HFF-Myc (cell line): ENCODE measurements at regions not wholly inside any gene's neighbourhood (a gene's known extent, or its start where the extent isn't known, plus 50 kb on each side); places are given as distances from the start of the nearest gene placed in this dataset.

Experiments
- DNase-seq: peaks from one replicate; pipeline ENCODE4 v3.0.0-alpha.2; 2011; ENCODE audit warnings: low read depth; ENCODE audit errors: extremely low read depth
- H3K4me3 ChIP-seq: replicated peaks from 2 replicates; pipeline ENCODE4 v1.5.1; 2011; ENCODE audit warnings: low read depth, mild to moderate bottlenecking, control low read depth, low read length
- TF ChIP-seq, protein P1 (sequence below): IDR thresholded peaks from 2 replicates; pipeline ENCODE4 v1.5.1; 2012; ENCODE audit warnings: mild to moderate bottlenecking, low read depth, low read length, control low read depth; ENCODE audit errors: missing control alignments

DNA sequence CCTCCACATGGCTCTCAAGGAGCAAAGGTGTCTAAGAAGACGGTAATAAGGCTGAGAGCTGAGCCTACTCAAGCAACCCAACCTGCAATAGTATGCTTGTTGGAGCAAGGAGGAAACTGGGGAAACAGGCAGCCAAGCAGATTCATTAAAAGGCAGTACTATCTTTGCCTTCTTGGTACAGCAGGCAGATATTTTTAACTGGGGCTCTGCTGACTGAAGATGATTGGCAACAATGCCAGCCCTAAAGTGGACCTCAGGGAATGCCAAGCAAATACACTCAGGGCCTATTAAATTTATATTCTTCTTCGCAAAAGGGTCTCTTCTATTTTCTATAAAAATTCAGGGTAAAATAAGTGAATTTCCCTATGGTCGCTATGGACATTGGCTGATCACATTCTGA, 109.4 kb upstream of the PCGF5 start:
- no peak for DNase-seq
- TF ChIP-seq, protein P1, sequence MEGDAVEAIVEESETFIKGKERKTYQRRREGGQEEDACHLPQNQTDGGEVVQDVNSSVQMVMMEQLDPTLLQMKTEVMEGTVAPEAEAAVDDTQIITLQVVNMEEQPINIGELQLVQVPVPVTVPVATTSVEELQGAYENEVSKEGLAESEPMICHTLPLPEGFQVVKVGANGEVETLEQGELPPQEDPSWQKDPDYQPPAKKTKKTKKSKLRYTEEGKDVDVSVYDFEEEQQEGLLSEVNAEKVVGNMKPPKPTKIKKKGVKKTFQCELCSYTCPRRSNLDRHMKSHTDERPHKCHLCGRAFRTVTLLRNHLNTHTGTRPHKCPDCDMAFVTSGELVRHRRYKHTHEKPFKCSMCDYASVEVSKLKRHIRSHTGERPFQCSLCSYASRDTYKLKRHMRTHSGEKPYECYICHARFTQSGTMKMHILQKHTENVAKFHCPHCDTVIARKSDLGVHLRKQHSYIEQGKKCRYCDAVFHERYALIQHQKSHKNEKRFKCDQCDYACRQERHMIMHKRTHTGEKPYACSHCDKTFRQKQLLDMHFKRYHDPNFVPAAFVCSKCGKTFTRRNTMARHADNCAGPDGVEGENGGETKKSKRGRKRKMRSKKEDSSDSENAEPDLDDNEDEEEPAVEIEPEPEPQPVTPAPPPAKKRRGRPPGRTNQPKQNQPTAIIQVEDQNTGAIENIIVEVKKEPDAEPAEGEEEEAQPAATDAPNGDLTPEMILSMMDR = no peak
- H3K4me3 ChIP-seq = no peak overlapping the region

DNA sequence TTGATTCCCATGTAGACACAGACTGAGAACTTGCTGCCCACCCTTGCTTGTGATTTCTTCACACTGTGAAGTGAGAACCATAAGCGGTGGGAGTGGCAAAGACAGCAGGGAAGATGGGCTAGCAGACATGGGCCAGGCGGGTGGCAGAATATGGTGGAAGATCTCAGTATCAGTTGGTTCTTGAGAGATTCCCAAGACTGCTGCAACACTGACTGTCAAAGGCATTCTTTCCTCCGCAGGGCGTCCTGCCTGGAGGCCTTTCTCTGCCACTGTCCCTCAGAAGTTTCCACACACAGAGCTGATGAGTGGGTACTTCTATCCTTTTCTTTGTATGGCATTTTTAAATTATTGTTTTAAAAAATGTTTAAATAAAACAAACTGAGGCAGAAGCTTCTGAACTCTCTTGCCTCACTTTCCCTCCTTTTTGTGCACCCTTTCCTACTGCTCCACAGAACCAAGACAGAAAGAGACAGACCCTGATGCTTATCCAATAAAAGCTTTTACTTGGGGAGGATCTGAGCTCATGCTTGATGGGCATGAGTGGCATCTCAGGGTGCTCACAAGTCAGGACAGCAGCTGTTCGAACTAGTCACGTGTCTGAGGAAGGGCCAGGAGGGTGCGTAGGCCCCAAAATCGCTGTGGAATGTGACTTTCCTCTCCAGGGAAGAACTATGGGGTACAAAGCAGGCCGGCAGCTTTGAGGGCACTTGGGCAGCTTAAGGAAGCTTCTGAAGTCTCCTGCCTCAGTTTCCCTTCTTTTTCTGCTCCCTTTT, 104.7 kb upstream of the PCGF5 start:
- DNase-seq = no peak
- TF ChIP-seq, protein P1 = no peak
- no peak overlapping the region for H3K4me3 ChIP-seq

DNA sequence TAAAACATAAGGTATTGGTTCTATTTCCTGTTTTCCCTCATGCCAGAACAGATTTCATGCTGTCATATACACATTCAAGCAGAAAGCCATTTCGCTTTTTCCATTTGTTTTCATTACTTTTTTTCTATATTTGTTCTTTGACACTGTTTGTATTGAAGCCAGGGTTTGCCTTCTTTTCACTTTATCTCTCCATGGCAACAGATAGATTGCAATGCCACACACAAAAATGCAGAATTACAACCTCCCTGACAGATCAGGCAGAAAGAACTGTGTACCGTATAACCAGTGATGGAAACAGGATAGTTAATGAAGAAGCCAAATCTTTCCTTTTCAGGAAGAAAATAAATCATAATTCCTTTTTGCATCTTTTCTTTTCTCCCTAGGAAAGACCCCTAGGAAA, 103.0 kb upstream of the PCGF5 start:
- H3K4me3 ChIP-seq = no peak overlapping the region
- DNase-seq = no peak
- TF ChIP-seq, protein P1 = no peak

DNA sequence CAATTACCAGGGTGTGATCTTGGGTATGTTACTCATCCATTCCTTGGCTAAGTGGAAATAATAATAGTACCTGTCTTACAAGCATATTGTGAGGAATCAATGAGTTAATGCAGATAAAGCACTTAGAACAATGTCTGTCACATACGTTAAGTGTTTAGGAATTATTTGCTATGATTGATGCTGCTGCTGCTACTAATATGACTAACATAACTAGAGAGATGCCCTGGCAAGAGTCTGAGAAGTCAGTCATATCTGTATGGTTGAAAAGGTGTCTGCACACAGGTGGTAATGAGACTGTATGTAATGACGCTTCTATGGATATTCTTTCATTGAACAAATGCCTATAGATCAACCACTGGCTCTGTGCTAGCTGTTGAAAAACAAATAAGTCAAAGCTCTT, 100.1 kb upstream of the PCGF5 start:
- H3K4me3 ChIP-seq = no peak overlapping the region
- TF ChIP-seq, protein P1 = no peak
- no peak for DNase-seq

DNA sequence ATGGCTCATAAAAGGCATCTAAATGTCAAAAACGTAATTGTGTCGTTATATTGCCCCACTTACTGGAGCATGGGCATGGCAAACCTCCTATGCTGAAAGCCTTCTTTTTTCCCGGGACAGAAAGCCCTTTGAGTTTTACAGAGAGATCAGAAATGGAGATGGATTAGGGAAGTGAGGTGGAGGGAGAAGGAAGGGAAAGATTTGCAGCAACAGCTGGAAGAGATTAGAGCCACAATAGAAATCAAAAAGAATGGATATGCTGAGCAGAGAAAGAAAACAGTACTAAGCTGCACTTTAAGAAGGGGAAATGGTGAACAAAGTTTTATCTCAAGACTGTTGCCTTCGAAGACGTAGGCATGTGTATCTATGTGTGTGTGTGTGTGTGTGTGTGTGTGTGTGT, 97.2 kb upstream of the PCGF5 start:
- H3K4me3 ChIP-seq = no peak overlapping the region
- no peak for DNase-seq
- TF ChIP-seq, protein P1 = no peak

DNA sequence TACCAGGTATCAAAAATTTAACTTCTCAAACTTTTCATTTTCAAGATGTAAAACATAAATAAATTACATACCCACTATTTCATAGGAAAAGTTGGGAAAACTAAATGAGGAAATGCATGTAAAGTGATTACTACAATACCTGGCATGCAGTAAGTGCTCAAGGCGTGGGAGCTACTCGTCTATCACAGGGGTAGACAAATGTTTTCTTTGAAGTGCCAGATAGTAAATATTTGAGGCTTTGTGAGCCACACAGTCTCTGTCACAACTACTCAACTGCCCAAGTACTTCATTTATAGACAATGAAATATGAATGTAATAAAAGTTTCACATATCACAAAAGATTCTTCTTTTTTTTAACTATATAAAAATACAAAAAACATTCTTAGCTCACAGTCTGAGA, 96.4 kb upstream of the PCGF5 start:
- DNase-seq = no peak
- H3K4me3 ChIP-seq = no peak overlapping the region
- TF ChIP-seq, protein P1 = no peak

DNA sequence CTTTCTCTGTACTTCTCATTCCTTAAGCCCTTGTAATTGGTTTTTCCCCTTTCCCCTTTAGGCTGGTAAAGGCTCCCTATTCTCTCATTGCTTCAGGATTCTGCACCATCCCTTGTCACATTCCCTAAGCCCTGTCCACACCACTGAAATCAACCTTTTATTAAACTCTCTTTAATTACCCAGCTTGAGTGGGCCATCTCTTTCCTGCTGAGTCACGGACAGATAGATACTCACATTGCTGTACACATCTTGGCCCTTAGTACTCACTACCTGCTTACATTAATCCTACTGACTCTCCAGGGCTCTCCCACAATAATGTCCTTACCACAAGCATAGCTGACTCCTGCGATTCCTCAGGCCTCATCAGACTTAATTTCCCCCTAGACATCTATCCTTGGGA, 94.0 kb upstream of the PCGF5 start:
- no peak overlapping the region for H3K4me3 ChIP-seq
- DNase-seq = no peak
- TF ChIP-seq, protein P1 = no peak
